SH-SY5Y (cell line): ENCODE measurements at regions not wholly inside any gene's neighbourhood (a gene's known extent, or its start where the extent isn't known, plus 50 kb on each side); places are given as distances from the start of the nearest gene placed in this dataset.

Experiments used
- GATA2 ChIP-seq: IDR thresholded peaks from 2 replicates; pipeline ENCODE4 v1.6.1; 2011; ENCODE audit warnings: mild to moderate bottlenecking, low read depth, low read length
- GATA3 ChIP-seq: IDR thresholded peaks from 2 replicates; pipeline ENCODE4 v1.6.1; 2011; ENCODE audit warnings: low read depth, mild to moderate bottlenecking, low read length, moderate library complexity

- TF ChIP-seq GATA3 (no peak), GATA2 (no peak)
Measured at GRCh38 chr19:31502536-31503170, 153.4 kb upstream of the TSHZ3 start.
